Memory B cell (primary cell): ENCODE measurements at regions not wholly inside any gene's neighbourhood (a gene's known extent, or its start where the extent isn't known, plus 50 kb on each side); places are given as distances from the start of the nearest gene placed in this dataset.
"Not testable (repeated sequence)": the region's sequence is repeated elsewhere in the genome, so short reads cannot be mapped to it uniquely, and the experiment has no call there.

Source experiments
- ATAC-seq: fragments of 150-1000 bp; cut with Tn5 transposase; 2 replicates; pipeline ENCODE4 v1.10.0; 2021; ENCODE audit warnings: low read depth, mild to moderate bottlenecking, moderate library complexity
- DNase-seq, 2 donors: peaks; one replicate each; pipeline ENCODE4 v3.0.0; 2022; ENCODE audit warnings: low spot score in 2 of 2
- H3K27ac Mint-ChIP-seq: one replicate; pipeline ENCODE4 v1.8.0; 2022; ENCODE audit warnings: mild to moderate bottlenecking, moderate library complexity, mixed read lengths
- H3K27me3 Mint-ChIP-seq: one replicate; pipeline ENCODE4 v1.8.0; 2022; ENCODE audit warnings: mixed read lengths
- H3K36me3 Mint-ChIP-seq: one replicate; pipeline ENCODE4 v1.8.0; 2022; ENCODE audit warnings: mild to moderate bottlenecking, mixed read lengths
- H3K4me1 Mint-ChIP-seq: one replicate; pipeline ENCODE4 v1.8.0; 2022; ENCODE audit warnings: mixed read lengths
- H3K4me3 Mint-ChIP-seq: one replicate; pipeline ENCODE4 v1.8.0; 2022; ENCODE audit warnings: mild to moderate bottlenecking, moderate library complexity, mixed read lengths
- H3K9me3 Mint-ChIP-seq: one replicate; pipeline ENCODE4 v1.8.0; 2022; ENCODE audit warnings: mixed read lengths

- peaks cover 14% of the 10 kb centered on the region for H3K9me3 Mint-ChIP-seq
- peaks cover 17% of the 10 kb centered on the region for H3K27me3 Mint-ChIP-seq
- no peak overlapping the region for H3K27ac Mint-ChIP-seq
- peaks cover 5% of the 10 kb centered on the region for H3K36me3 Mint-ChIP-seq
- DNase-seq, result no peak
- no peak for ATAC-seq
- no peaks in the 10 kb centered on the region for H3K4me1 Mint-ChIP-seq
- H3K4me3 Mint-ChIP-seq, result no peak overlapping the region
Measured at GRCh38 chr11:71322192-71322735, 69.9 kb upstream of the SHANK2 start.

GRCh38 chr11:71321433-71322191, 69.2 kb upstream of the SHANK2 start:
- DNase-seq, result no peak
- peaks cover 14% of the 10 kb centered on the region for H3K9me3 Mint-ChIP-seq
- peaks cover 5% of the 10 kb centered on the region for H3K36me3 Mint-ChIP-seq
- no peak overlapping the region for H3K27ac Mint-ChIP-seq
- no peaks in the 10 kb centered on the region for H3K4me1 Mint-ChIP-seq
- H3K27me3 Mint-ChIP-seq, result peaks cover 17% of the 10 kb centered on the region
- no peak overlapping the region for H3K4me3 Mint-ChIP-seq
- ATAC-seq, result no peak

DNA sequence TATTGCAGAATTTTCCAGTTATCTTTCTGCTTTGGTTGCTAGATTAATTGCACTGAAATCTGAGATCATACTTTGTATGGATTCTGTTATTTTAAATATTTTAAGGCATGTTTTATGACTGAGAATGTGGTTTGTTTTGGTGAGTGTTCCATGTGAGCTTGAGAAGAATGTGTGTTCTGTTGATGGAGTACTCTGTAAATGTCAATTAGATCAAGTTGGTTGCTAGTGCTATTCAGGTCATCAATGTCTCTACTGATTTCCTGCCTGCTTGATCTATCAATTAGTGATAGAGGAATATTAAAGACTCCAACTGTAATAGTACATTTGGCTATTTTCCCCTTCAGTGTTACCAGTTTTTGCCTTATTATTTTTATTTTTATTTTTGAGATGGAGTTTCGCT, 64.3 kb upstream of the SHANK2 start:
- ATAC-seq (no peak), DNase-seq (no peak)
- no peak overlapping the region for H3K27ac Mint-ChIP-seq
- H3K36me3 Mint-ChIP-seq, result peaks cover 5% of the 10 kb centered on the region
- peaks cover 6% of the 10 kb centered on the region for H3K27me3 Mint-ChIP-seq
- H3K4me3 Mint-ChIP-seq, result no peak overlapping the region
- H3K9me3 Mint-ChIP-seq, result peaks cover 14% of the 10 kb centered on the region
- no peaks in the 10 kb centered on the region for H3K4me1 Mint-ChIP-seq

GRCh38 chr11:71312616-71313015, 60.2 kb upstream of the SHANK2 start:
- H3K4me3 Mint-ChIP-seq, H3K4me1 Mint-ChIP-seq, ATAC-seq, H3K27me3 Mint-ChIP-seq, H3K27ac Mint-ChIP-seq, H3K9me3 Mint-ChIP-seq, DNase-seq, H3K36me3 Mint-ChIP-seq: not testable (repeated sequence)

DNA sequence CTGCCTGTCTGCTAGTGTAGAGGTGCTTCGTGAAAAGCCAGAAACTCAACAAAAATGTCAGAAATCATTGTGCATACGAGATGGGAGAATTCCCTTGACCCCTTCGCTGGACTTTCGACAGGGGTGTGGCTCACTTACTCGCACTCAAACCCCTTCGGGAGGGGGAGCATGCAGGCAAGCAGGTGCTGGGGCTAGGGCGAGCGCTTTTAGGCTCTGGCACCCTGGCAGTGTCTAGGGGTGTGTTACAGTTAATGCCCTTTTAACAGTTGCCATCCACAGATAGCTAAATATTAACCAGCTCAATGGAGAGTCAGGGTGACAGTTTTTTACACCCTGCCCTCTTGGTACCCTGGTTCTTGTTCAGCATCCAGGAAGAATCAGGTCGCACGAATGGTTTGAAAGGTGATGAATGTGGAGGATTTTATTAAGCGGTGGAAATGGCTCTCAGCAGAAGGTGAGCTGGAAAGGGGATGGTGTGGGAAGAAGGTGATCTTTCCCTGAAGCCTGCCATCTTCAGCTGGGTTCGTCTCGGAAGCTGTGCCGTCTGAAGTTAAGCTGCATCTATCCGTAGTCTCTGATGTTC, 59.6 kb upstream of the SHANK2 start:
- ATAC-seq, result no peak
- H3K4me3 Mint-ChIP-seq, result no peak overlapping the region
- H3K4me1 Mint-ChIP-seq, result no peaks in the 10 kb centered on the region
- H3K27ac Mint-ChIP-seq, result no peak overlapping the region
- DNase-seq, result no peak
- no peaks in the 10 kb centered on the region for H3K27me3 Mint-ChIP-seq
- H3K9me3 Mint-ChIP-seq, result no peaks in the 10 kb centered on the region
- H3K36me3 Mint-ChIP-seq, result no peaks in the 10 kb centered on the region

DNA sequence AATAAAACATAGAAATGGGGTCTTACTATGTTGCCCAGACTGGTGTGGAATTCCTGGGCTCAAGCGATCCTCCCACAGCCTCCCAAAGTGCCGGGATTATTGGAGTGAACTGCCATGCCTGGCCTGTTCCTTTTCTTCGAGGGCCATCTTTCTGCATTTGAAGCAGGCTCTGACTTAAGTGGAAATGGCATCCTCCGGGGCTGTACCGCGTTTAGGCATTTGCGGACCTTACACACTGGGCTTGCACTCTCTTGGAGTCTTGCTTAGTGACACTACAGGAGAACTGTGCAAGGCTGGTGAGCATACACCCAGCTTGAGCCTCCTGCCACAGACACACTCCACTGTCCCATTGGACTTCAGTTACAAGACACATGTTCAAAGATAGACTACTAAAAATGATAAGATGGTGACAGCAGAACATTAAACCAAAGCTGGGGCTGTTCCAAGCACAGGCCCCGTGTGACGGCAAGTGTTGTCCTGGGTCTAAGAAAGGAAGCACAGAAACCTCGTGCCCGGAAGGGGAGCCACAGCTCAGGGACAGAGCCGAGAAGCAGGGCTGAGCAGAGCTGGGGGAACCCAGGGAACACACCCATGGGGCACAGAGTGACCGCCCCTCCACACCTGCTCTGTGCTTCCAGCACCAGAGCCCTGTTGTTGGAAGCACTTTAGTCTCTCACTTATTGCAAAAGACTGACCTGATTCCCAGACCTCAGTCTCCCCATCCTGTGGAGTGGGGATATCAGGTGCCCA, 59.0 kb upstream of the SHANK2 start:
- no peaks in the 10 kb centered on the region for H3K9me3 Mint-ChIP-seq
- H3K36me3 Mint-ChIP-seq, result no peaks in the 10 kb centered on the region
- H3K27ac Mint-ChIP-seq, result no peak overlapping the region
- no peak for ATAC-seq
- no peaks in the 10 kb centered on the region for H3K27me3 Mint-ChIP-seq
- no peaks in the 10 kb centered on the region for H3K4me1 Mint-ChIP-seq
- peak in 1 of 2 donors; percentile 2 for DNase-seq
- no peak overlapping the region for H3K4me3 Mint-ChIP-seq

DNA sequence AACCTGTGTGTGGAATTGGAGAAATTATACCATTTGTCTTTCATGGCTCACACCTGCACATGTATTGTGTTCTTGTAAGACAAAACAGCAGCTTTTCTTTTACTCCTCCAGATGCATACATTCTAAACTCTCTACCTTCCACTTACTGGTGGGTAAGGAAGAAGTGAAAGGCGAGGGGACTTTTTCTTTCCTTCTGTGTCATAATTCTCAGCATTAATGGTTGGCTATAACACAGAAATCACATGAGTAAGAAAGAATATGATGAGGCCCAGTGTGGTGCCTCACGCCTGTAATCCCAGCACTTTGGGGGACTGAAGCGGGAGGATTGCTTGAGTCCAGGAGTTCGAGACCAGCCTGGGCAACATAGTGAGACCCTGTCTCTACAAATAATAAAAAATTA, 57.8 kb upstream of the SHANK2 start:
- H3K4me1 Mint-ChIP-seq, result no peaks in the 10 kb centered on the region
- no peaks in the 10 kb centered on the region for H3K36me3 Mint-ChIP-seq
- H3K9me3 Mint-ChIP-seq, result no peaks in the 10 kb centered on the region
- no peak overlapping the region for H3K27ac Mint-ChIP-seq
- no peaks in the 10 kb centered on the region for H3K27me3 Mint-ChIP-seq
- DNase-seq (peak in 1 of 2 donors; percentile 2), ATAC-seq (no peak)
- no peak overlapping the region for H3K4me3 Mint-ChIP-seq

- Mint-ChIP-seq H3K27ac (no peak overlapping the region), H3K4me3 (no peak overlapping the region), H3K9me3 (no peaks in the 10 kb centered on the region), H3K27me3 (no peaks in the 10 kb centered on the region), H3K4me1 (no peaks in the 10 kb centered on the region), H3K36me3 (no peaks in the 10 kb centered on the region)
- DNase-seq, result no peak
- ATAC-seq, result no peak
Measured at GRCh38 chr11:71309611-71310010, 57.2 kb upstream of the SHANK2 start.

GRCh38 chr11:71309181-71309580, 56.8 kb upstream of the SHANK2 start:
- ATAC-seq, result no peak
- Mint-ChIP-seq H3K27me3 (no peaks in the 10 kb centered on the region), H3K9me3 (no peaks in the 10 kb centered on the region), H3K4me3 (no peak overlapping the region), H3K27ac (no peak overlapping the region), H3K4me1 (no peaks in the 10 kb centered on the region), H3K36me3 (no peaks in the 10 kb centered on the region)
- no peak for DNase-seq

- Mint-ChIP-seq H3K4me1 (no peaks in the 10 kb centered on the region), H3K9me3 (no peaks in the 10 kb centered on the region), H3K4me3 (no peak overlapping the region), H3K27ac (no peak overlapping the region), H3K36me3 (no peaks in the 10 kb centered on the region), H3K27me3 (no peaks in the 10 kb centered on the region)
- no peak for DNase-seq
- ATAC-seq, result no peak
Measured at GRCh38 chr11:71307811-71308645, 55.7 kb upstream of the SHANK2 start.

- no peak for ATAC-seq
- Mint-ChIP-seq H3K27ac (no peak overlapping the region), H3K27me3 (no peaks in the 10 kb centered on the region), H3K4me1 (no peaks in the 10 kb centered on the region), H3K4me3 (no peak overlapping the region), H3K9me3 (no peaks in the 10 kb centered on the region), H3K36me3 (no peaks in the 10 kb centered on the region)
- no peak for DNase-seq
Measured at GRCh38 chr11:71305451-71306125, 53.2 kb upstream of the SHANK2 start.

DNA sequence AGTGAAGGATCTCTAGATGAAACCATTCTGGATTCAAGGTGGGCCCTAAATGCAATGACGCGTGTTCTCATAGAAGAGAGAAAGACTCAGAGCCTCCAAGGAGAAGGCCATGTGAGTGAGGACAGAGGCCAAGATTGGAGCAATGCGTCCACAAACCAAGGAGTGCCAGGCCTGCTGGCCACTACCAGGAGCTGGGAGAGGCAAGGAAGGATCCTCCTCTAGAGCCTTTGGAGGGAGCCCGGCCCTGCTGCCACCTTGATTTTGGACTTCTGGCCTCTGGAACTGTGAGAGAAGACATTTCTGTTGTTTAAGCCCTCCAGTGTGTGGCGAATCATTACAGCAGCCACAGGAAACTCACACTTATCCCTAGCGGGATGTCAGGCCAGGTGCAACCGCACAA, 52.7 kb upstream of the SHANK2 start:
- ATAC-seq, result no peak

GRCh38 chr11:71304491-71304890, 52.1 kb upstream of the SHANK2 start:
- no peak overlapping the region for H3K4me3 Mint-ChIP-seq
- H3K27ac Mint-ChIP-seq, result no peak overlapping the region
- ATAC-seq, result no peak
- H3K36me3 Mint-ChIP-seq, result no peaks in the 10 kb centered on the region
- no peak for DNase-seq
- peaks cover 2% of the 10 kb centered on the region for H3K27me3 Mint-ChIP-seq
- no peaks in the 10 kb centered on the region for H3K9me3 Mint-ChIP-seq
- no peaks in the 10 kb centered on the region for H3K4me1 Mint-ChIP-seq

More for the DNA sequence above, 52.7 kb upstream of the SHANK2 start:
- no peaks in the 10 kb centered on the region for H3K4me1 Mint-ChIP-seq
- H3K27ac Mint-ChIP-seq, result no peak overlapping the region
- no peak overlapping the region for H3K4me3 Mint-ChIP-seq
- no peak for DNase-seq
- no peaks in the 10 kb centered on the region for H3K9me3 Mint-ChIP-seq
- H3K27me3 Mint-ChIP-seq, result no peaks in the 10 kb centered on the region
- no peaks in the 10 kb centered on the region for H3K36me3 Mint-ChIP-seq
